ENCODE measurements at regions not wholly inside any gene's neighbourhood (a gene's known extent, or its start where the extent isn't known, plus 50 kb on each side); places are given as distances from the start of the nearest gene placed in this dataset.
A peak's percentile ranks its signal among the peaks of the same experiment; 100 is the strongest.

GRCh38 chrX:15191830-15192229 is 78.1 kb downstream of the ASB9 start:
- DNase-seq = no peak

GRCh38 chrX:15188039-15188438 is 81.8 kb downstream of the ASB9 start:
- DNase-seq = no peak

DNA sequence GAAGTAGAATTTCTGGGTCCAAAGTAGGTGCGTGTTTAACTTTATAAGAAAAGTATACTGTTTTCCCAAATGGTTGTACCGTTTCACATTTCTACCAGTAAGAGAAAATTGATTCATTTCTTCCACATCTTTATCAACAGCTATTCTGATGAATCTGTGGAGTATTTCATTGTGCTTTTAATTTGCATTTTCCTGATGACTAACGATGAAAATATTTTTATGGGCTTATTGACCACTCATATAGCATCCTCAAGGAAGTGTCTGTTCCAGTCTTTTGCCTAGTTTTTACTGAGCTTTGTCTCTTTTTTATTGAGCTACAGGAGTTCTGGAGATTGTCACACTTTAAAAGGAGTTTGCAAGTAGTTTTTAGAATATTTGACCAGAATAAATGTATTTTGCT is 92.6 kb downstream of the ASB9 start:
- no peak for DNase-seq

DNA sequence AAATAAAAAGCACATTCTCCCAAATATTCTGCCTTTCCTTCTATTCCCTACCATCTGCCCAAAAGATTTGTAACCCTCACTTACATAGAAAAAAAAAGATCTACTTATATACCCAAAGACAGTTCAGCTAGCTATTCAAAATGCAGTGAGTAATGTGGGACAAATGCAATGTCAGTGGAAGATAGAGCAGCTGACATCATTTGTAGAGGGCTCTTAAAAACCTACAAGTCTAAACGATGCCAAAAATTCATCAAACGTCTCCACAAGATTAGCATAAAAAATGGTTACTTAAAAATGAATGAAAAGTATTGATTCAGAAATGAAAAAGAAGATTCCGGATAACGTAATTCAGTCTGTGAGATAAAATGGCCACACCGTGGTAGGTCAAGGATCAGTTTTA is 96.5 kb downstream of the ASB9 start:
- DNase-seq = no peak

GRCh38 chrX:15170927-15171326 is 99.0 kb downstream of the ASB9 start:
- no peak for DNase-seq

DNA sequence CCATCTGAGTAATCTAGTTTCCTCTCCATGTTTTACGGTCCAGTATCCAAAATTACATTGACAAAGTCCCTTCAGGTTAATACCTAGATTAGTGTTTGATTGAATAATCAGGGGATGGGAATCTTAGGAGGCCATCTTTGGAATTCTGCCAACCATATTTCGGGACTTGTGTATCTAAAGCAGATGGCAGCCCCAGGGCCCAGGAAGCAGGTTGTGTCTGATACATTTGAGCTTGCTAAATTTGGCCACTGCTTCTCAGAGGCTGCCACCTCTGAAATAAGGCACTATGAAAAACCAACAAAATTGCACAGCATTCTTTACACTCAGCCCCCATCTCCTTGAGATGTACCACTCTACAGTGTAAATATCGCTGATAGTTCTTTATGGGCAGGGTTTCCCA is 102.1 kb downstream of the ASB9 start:
- DNase-seq = no peak

DNA sequence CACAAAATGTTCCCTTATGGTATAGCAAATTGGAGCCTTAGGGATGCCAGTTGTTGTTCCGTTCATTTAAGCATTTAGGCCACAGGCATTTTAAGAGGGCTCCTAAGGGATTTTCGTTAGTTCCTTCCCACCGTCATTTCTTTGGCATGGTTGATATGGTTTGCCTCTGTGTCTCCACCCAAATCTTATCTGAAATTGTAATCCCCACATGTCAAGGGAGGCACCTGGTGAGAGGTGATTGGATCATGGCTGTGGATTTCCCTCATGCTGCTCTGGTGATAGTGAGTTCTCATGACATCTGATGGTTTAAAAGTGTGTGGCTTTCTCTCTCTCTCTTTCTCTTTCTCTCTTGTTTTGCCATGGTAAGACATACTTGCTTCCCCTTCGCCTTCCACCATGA is 104.1 kb downstream of the ASB9 start:
- no peak for DNase-seq

DNA sequence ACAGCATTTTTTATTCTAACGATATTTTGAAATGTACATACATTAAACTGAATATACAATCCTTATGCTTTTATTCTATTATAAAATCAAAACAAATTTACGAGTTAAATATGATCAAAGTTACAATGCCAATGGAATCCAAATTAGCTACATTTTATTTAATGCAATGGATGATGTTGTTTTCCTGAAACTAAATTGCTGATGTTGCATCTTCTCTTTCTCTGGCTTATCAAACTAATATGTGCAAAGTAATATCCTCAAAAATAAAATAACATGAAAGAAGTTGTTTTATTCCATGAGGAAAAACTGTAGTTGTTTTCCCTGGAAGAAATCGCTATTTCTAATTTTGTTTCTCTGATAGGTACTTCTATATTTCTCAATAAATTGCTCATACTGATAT is 106.8 kb downstream of the ASB9 start:
- no peak for DNase-seq

GRCh38 chrX:15160558-15161095 is 109.3 kb downstream of the ASB9 start:
- no peak for DNase-seq

DNA sequence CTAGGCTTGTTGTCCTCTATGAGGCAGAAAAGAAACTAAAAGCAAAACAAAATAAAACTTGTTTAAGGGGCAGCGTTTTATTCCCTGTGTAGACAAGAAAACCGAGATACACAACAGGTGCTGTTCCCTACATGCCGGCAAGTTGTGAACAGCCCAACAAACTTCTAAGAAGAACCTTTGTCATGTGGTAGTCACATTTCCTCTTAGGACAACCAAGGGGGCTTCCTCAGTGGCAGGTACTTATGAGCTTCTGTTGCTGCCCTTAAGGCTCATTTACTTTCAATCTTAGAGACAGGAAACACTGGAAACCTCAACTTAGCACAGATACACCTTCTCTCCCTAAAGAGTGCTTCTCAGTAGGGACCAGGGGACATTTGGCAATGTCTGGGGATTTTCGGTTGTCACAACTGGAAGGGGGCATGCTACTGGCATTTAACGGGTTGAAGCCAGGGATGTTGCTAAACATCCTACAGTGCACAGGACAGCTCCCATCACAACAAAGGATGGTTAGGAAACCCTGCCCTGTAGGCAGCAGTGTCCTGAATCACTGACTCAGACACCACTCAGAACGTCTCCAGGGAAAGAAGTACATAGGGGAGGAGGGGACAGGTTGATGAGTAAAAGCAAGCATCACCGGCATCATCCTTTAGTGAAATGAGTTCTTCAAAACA is 111.0 kb downstream of the ASB9 start:
- peak; percentile 71 for DNase-seq

GRCh38 chrX:15158350-15158735 is 111.5 kb downstream of the ASB9 start:
- no peak for DNase-seq

DNA sequence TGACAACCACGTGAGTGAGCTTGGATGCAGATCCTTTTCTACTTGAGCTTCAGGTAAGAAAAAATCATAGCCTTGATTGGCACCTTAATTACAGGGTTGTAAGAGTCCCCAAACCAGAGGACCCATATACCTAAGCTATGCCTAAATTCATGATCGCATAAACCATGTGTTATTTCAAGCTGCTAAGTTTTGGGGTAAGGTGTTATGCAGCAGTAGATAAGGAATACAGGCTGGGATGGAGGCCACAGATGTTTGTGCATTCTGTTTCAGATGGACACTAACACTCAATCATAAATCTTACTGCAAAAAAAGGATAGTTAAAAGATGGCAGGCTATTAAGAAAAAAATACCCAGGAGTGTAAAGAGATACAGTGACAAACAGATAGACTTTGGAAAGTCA is 112.3 kb downstream of the ASB9 start:
- no peak for DNase-seq

- peak; percentile 59 for DNase-seq
These were observed 118.4 kb downstream of the ASB9 start for GRCh38 chrX:15151267-15152186.

- DNase-seq = no peak
These were observed 119.3 kb downstream of the ASB9 start for GRCh38 chrX:15150586-15150985.

GRCh38 chrX:15146515-15146914 is 123.4 kb downstream of the ASB9 start:
- peak; percentile 38 for DNase-seq

GRCh38 chrX:15143825-15144121 is 126.1 kb downstream of the ASB9 start:
- DNase-seq = no peak

- peak; percentile 56 for DNase-seq
These were observed 126.6 kb downstream of the ASB9 start for GRCh38 chrX:15143050-15143824.

DNA sequence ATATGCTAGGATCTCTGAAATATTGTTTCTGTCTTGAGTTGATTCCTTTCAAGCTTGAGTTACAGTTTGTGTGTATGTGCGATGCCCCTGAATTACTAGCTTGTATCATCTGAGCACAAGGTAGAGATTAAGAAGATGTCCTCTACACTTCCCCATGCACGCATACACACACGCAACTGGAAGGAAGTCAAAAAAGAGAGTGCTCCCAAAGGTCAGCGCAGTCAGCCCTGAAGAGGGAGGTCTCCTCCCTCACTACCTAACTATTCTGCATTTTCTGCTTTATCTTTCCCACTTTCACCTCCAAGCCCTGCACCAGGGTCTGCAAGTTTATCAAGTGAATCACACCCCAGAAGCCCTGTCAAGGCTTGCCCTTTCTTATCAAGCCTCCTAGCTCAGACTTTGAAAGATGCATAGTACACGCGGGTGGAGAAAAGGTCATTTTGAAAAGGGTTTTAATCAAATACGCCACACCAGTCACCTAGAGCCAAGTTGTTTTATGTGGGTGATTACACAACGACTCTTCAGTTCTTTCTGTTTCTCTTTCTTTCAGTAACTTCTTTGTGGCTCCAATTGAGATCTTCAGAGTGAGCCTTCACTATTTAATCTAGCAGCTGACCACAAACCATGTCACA is 127.7 kb downstream of the ASB9 start:
- DNase-seq = no peak

DNA sequence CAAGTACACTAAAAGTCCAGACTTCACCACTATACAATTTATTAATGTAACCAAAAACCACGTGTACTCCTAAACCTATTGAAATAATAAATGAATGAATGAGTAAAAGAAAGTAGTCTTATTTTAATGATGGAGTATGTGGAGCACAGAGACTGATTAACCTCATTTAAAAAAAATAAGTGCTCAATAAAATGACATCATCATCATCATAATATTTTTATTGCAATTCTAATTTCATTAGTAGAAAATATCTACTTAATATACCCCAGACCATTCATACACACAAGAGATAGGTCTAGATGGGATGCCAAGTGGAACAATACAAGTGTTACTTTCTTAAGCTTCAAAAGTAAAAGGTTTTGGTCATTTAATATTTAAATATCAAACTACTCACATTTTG is 133.1 kb downstream of the ASB9 start:
- DNase-seq = no peak

DNA sequence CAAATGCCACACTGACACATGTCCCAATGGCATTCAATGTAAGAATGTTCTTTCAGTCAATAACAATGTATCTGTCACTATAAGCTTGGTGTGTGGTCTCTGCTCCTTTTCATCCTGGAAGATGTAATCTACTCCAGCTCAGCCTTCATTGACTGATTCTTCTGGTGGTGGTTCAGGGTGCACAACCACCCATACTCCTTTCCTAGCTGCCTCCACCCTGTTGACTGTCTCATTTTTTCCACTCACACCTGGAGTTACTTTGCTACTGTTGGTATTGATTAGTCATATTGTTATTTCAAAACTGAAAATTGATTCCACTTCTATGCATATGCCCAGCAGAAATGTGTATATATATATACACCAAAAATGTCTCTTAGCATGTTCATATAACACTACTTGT is 140.5 kb downstream of the ASB9 start:
- DNase-seq = peak; percentile 41

DNA sequence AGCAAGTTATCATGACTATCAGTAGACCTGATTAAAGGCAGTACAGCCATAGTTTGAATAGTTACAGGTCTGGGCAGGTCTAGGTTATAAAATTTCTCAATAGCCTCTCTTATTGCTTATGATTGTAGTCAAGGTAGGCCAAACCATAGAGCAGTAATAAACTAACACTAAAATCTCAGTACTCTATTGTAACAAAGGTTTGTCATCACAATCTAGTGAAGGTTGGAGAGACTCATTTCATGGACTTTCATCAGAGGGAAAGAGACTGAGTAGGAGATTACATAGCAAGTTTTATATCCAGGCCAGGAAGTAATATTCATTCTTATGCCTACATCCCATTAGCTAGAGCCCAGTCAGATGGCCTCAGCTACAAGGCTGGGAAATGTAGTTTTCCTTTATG is 141.0 kb downstream of the ASB9 start:
- DNase-seq = no peak

GRCh38 chrX:15127010-15127409 is 142.9 kb downstream of the ASB9 start:
- no peak for DNase-seq

DNA sequence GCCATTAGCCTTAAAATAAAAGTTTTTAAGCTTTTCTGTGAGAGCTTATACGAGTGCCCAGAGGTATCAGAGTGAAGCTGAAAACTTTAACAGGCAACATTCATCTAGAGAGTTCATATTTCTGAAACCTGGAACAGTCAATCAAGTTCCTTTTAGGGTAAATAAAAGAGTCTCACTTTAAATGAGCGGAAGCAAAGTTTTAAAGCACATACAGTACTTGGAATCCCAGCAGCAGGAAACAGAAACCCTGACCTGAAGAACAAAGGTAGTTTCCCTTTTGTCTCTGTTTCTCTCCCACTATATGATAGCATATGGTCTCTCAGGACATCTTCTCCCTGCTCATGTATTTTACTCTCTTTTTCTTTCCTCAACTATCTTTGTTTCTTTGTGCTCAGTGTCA is 153.0 kb downstream of the ASB9 start:
- DNase-seq = peak; percentile 38

All from activated CD4-positive, alpha-beta T cell treated with anti-CD3 and anti-CD28 coated beads, Interleukin-2, amount 50 U/mL, for 16 hours (primary cell).